Neural progenitor cell (in vitro differentiated cells): ENCODE measurements at regions not wholly inside any gene's neighbourhood (a gene's known extent, or its start where the extent isn't known, plus 50 kb on each side); places are given as distances from the start of the nearest gene placed in this dataset.

Source experiments
- DNase-seq: peaks from one replicate; pipeline ENCODE4 v3.0.0-alpha.2; 2016; ENCODE audit warnings: low spot score
- H2AFZ ChIP-seq: fragments of 200-600 bp; sonication (generic); replicated peaks from 2 replicates; pipeline ENCODE4 v1.6.1; 2016; ENCODE audit warnings: antibody characterized with exemption
- H3F3A ChIP-seq: fragments of 200-600 bp; sonication (generic); 2 replicates; pipeline ENCODE4 v1.6.1; 2016; ENCODE audit warnings: antibody characterized with exemption, low read depth
- H3K27ac ChIP-seq: fragments of 200-600 bp; sonication (generic); 2 replicates; pipeline ENCODE4 v1.5.1; 2016; ENCODE audit warnings: mild to moderate bottlenecking
- H3K27me3 ChIP-seq: fragments of 200-600 bp; sonication (generic); 2 replicates; pipeline ENCODE4 v1.6.1; 2016; ENCODE audit warnings: mild to moderate bottlenecking, moderate library complexity
- H3K36me3 ChIP-seq: fragments of 200-600 bp; sonication (generic); 2 replicates; pipeline ENCODE4 v1.5.1; 2016
- H3K4me1 ChIP-seq: fragments of 200-600 bp; sonication (generic); 2 replicates; pipeline ENCODE4 v1.6.1; 2016; ENCODE audit warnings: mixed run types
- H3K4me2 ChIP-seq: fragments of 200-600 bp; sonication (generic); 2 replicates; pipeline ENCODE4 v1.6.1; 2016
- H3K4me3 ChIP-seq: fragments of 200-600 bp; sonication (generic); 2 replicates; pipeline ENCODE4 v1.5.1; 2016
- H3K79me2 ChIP-seq: fragments of 200-600 bp; sonication (generic); 2 replicates; pipeline ENCODE4 v1.6.1; 2016; ENCODE audit warnings: low read depth
- H3K9ac ChIP-seq: fragments of 200-600 bp; sonication (generic); 2 replicates; pipeline ENCODE4 v1.6.1; 2016
- H3K9me3 ChIP-seq: fragments of 200-600 bp; sonication (generic); 2 replicates; pipeline ENCODE4 v1.5.1; 2016; ENCODE audit warnings: low read depth
- H4K20me1 ChIP-seq: fragments of 200-600 bp; sonication (generic); 2 replicates; pipeline ENCODE4 v1.6.1; 2016; ENCODE audit warnings: low read depth
- H3K27ac Mint-ChIP-seq: 3 replicates; pipeline ENCODE4 v1.8.0; 2021; ENCODE audit warnings: mixed read lengths
- H3K27me3 Mint-ChIP-seq: 2 replicates; pipeline ENCODE4 v1.8.0; 2022; ENCODE audit warnings: low read depth, mild to moderate bottlenecking, inconsistent platforms, moderate library complexity, mixed read lengths; ENCODE audit not compliant: insufficient read depth
- H3K36me3 Mint-ChIP-seq: 3 replicates; pipeline ENCODE4 v1.8.0; 2021; ENCODE audit warnings: mixed read lengths
- H3K4me1 Mint-ChIP-seq: 3 replicates; pipeline ENCODE4 v1.8.0; 2021; ENCODE audit warnings: mixed read lengths
- H3K4me3 Mint-ChIP-seq: 3 replicates; pipeline ENCODE4 v1.8.0; 2021; ENCODE audit warnings: mild to moderate bottlenecking, moderate library complexity, mixed read lengths
- H3K9me3 Mint-ChIP-seq: 3 replicates; pipeline ENCODE4 v1.8.0; 2020; ENCODE audit warnings: mixed read lengths
- EZH2 ChIP-seq: fragments of 200-600 bp; sonication (generic); IDR thresholded peaks from 2 replicates; pipeline ENCODE4 v1.6.1; 2017; ENCODE audit warnings: antibody characterized with exemption, mild to moderate bottlenecking, moderate library complexity
- EZH2phosphoT487 ChIP-seq: fragments of 200-600 bp; sonication (generic); IDR thresholded peaks from 2 replicates; pipeline ENCODE4 v1.6.1; 2017; ENCODE audit warnings: antibody characterized with exemption
- TF ChIP-seq, protein P1 (sequence below): fragments of 200-600 bp; sonication (generic); IDR thresholded peaks from 2 replicates; pipeline ENCODE4 v1.5.1; 2017; ENCODE audit warnings: antibody characterized with exemption, mild to moderate bottlenecking

DNA sequence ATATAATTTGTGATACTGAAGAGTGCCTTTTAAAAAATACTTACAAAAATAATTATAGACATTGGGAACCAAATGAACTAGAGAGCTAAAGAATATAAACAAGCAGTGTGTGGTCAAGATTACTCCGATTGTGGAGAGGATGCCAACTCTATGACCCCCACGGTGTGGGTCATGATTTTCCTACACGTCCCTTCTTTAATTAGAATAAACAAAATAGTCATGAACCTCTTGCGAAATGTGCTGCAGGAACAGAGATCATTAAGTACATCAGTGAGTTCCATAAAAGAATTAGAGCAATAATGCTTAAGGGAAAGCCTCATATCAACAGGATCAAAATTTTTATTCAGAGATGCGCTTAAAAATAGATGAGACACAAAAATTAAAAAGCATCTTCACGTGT lies 476.6 kb upstream of the ROBO1 start:
- H3K9me3 Mint-ChIP-seq, result peaks cover 7% of the 10 kb centered on the region
- Histone ChIP-seq H3K27me3 (no peaks in the 10 kb centered on the region), H3K36me3 (no peaks in the 10 kb centered on the region), H3K4me3 (no peak overlapping the region), H3F3A (no peaks in the 10 kb centered on the region), H4K20me1 (no peaks in the 10 kb centered on the region), H3K4me2 (no peak overlapping the region), H3K9ac (no peak overlapping the region), H3K9me3 (no peaks in the 10 kb centered on the region), H2AFZ (no peak overlapping the region), H3K4me1 (no peaks in the 10 kb centered on the region), H3K79me2 (no peaks in the 10 kb centered on the region), H3K27ac (no peak overlapping the region)
- DNase-seq, result no peak
- no peaks in the 10 kb centered on the region for H3K27me3 Mint-ChIP-seq
- no peaks in the 10 kb centered on the region for H3K36me3 Mint-ChIP-seq
- no peak overlapping the region for H3K4me3 Mint-ChIP-seq
- TF ChIP-seq EZH2 (no peak), EZH2phosphoT487 (no peak)
- TF ChIP-seq, protein P1, sequence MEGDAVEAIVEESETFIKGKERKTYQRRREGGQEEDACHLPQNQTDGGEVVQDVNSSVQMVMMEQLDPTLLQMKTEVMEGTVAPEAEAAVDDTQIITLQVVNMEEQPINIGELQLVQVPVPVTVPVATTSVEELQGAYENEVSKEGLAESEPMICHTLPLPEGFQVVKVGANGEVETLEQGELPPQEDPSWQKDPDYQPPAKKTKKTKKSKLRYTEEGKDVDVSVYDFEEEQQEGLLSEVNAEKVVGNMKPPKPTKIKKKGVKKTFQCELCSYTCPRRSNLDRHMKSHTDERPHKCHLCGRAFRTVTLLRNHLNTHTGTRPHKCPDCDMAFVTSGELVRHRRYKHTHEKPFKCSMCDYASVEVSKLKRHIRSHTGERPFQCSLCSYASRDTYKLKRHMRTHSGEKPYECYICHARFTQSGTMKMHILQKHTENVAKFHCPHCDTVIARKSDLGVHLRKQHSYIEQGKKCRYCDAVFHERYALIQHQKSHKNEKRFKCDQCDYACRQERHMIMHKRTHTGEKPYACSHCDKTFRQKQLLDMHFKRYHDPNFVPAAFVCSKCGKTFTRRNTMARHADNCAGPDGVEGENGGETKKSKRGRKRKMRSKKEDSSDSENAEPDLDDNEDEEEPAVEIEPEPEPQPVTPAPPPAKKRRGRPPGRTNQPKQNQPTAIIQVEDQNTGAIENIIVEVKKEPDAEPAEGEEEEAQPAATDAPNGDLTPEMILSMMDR, result no peak
- no peak overlapping the region for H3K27ac Mint-ChIP-seq
- H3K4me1 Mint-ChIP-seq, result no peaks in the 10 kb centered on the region

DNA sequence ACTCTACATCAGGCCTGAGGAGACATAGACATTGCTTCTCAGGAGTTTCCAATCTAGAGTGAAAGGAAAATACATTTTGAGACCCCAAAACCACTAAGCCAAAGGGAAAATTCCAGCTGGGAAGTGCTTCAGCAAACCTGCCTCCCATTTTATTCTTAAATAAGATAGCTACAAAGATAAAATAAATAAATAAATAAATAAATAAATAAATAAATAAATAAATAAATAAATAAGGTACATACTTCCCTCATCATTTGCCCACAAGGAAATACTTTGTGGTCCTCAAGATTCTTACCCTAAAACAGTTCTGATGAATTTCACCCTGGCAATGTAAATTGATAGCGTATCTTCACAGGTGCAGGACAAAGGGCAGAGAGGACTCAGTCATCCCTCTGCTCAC lies 474.0 kb upstream of the ROBO1 start:
- TF ChIP-seq EZH2, result no peak

DNA sequence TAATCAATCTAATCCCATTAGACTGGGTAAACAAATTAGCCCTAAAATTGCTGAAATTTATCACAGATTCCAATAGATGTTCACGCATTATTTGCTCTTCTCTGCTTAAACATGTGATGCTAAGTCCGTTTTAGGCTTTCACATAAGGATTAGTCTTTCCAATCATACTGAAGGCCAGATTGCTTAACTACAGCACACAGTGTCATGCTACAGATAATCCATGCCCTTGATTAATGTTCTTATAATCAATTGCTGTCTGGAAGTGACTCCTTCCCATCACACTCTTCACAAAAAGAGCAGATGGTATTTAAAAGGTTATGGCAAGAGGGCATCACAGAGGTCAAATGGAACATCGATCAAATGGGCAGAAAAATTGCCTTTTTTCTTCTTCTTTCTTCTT lies 471.5 kb upstream of the ROBO1 start:
- no peaks in the 10 kb centered on the region for H3K36me3 Mint-ChIP-seq
- H2AFZ ChIP-seq, result no peak overlapping the region

More for the DNA sequence above, 474.0 kb upstream of the ROBO1 start:
- no peak for DNase-seq
- no peak overlapping the region for H3K27ac ChIP-seq
- no peaks in the 10 kb centered on the region for H3K4me1 ChIP-seq
- no peaks in the 10 kb centered on the region for H3K27me3 ChIP-seq
- H3K79me2 ChIP-seq, result no peaks in the 10 kb centered on the region
- Mint-ChIP-seq H3K4me3 (no peak overlapping the region), H3K4me1 (no peaks in the 10 kb centered on the region), H3K27ac (no peak overlapping the region), H3K9me3 (no peaks in the 10 kb centered on the region), H3K36me3 (no peaks in the 10 kb centered on the region), H3K27me3 (no peaks in the 10 kb centered on the region)
- H3K9me3 ChIP-seq, result no peaks in the 10 kb centered on the region
- H3F3A ChIP-seq, result no peaks in the 10 kb centered on the region
- H3K36me3 ChIP-seq, result no peaks in the 10 kb centered on the region
- no peak overlapping the region for H3K4me2 ChIP-seq
- H2AFZ ChIP-seq, result no peak overlapping the region
- H3K4me3 ChIP-seq, result no peak overlapping the region
- no peaks in the 10 kb centered on the region for H4K20me1 ChIP-seq
- no peak overlapping the region for H3K9ac ChIP-seq

DNA sequence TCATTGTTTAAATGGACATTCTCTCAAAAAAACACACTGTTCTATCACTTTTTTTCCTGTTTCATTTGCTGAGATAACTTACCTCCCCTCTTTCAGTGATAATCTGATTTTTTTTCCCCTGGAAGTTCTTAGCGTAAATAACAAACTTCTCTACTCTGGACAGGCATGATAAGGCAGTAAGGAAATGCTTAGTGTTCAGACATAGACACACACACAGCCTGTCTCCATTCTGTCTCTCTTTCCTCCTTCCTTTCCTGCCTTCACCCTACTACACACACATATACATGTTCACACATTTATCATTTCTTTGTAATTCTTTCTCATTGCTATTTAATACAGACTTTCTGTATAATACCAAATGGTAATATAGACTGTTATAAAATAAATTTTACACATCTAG lies 470.8 kb upstream of the ROBO1 start:
- H3K27ac Mint-ChIP-seq, result no peak overlapping the region

More for the DNA sequence above, 471.5 kb upstream of the ROBO1 start:
- Mint-ChIP-seq H3K27me3 (no peaks in the 10 kb centered on the region), H3K27ac (no peak overlapping the region), H3K4me3 (no peak overlapping the region), H3K4me1 (peaks cover 4% of the 10 kb centered on the region), H3K9me3 (no peaks in the 10 kb centered on the region)
- no peaks in the 10 kb centered on the region for H3K79me2 ChIP-seq
- H3K9me3 ChIP-seq, result no peaks in the 10 kb centered on the region
- peaks cover 15% of the 10 kb centered on the region for H3F3A ChIP-seq
- H3K9ac ChIP-seq, result no peak overlapping the region
- peaks cover 2% of the 10 kb centered on the region for H3K4me1 ChIP-seq
- H4K20me1 ChIP-seq, result no peaks in the 10 kb centered on the region
- H3K4me2 ChIP-seq, result no peak overlapping the region
- DNase-seq, result no peak
- no peak overlapping the region for H3K27ac ChIP-seq
- TF ChIP-seq EZH2phosphoT487, result no peak
- TF ChIP-seq EZH2, result no peak
- TF ChIP-seq, protein P1, result no peak
- no peaks in the 10 kb centered on the region for H3K27me3 ChIP-seq
- H3K36me3 ChIP-seq, result no peaks in the 10 kb centered on the region
- no peak overlapping the region for H3K4me3 ChIP-seq

More for the DNA sequence above, 470.8 kb upstream of the ROBO1 start:
- TF ChIP-seq EZH2phosphoT487, result no peak
- TF ChIP-seq, protein P1, result no peak
- TF ChIP-seq EZH2, result no peak
- DNase-seq, result no peak
- H3K36me3 Mint-ChIP-seq, result no peaks in the 10 kb centered on the region
- peaks cover 20% of the 10 kb centered on the region for H3F3A ChIP-seq
- H3K9me3 Mint-ChIP-seq, result no peaks in the 10 kb centered on the region
- peaks cover 7% of the 10 kb centered on the region for H3K4me1 ChIP-seq
- no peaks in the 10 kb centered on the region for H3K79me2 ChIP-seq
- peaks cover 4% of the 10 kb centered on the region for H3K4me1 Mint-ChIP-seq
- no peaks in the 10 kb centered on the region for H3K36me3 ChIP-seq
- no peak overlapping the region for H3K27ac ChIP-seq
- no peak overlapping the region for H3K4me2 ChIP-seq
- no peaks in the 10 kb centered on the region for H3K27me3 Mint-ChIP-seq
- H3K9ac ChIP-seq, result no peak overlapping the region
- no peaks in the 10 kb centered on the region for H4K20me1 ChIP-seq
- no peak overlapping the region for H3K4me3 Mint-ChIP-seq
- H3K9me3 ChIP-seq, result no peaks in the 10 kb centered on the region
- no peak overlapping the region for H2AFZ ChIP-seq
- H3K4me3 ChIP-seq, result no peak overlapping the region
- no peaks in the 10 kb centered on the region for H3K27me3 ChIP-seq
